ENCODE measurements at regions not wholly inside any gene's neighbourhood (a gene's known extent, or its start where the extent isn't known, plus 50 kb on each side); places are given as distances from the start of the nearest gene placed in this dataset.

DNA sequence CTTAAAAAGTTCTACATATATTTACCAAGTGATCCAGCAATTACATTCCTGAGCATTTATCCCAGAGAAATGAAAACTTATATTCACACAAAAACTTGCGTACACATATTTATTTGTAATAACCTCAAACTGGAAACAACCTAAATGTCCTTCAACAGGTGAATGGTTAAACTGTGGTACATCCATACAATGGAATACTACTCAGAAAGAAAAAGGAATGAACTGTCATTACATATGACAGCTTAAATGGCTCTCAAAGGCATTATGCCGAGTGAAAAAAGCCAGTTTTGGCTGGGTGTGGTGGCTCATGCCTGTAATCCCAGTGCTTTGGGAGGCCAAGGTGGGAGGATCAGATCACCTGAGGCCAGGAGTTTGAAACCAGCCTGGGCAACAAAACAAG lies 79.1 kb upstream of the DYNC1I2 start:
- Histone ChIP-seq H3K9me3 (peaks cover 3% of the 10 kb centered on the region; the same call in 2 of the 3 replicates), H3K4me1 (no peaks in the 10 kb centered on the region), H3K27ac (no peak overlapping the region), H3K4me3 (no peak overlapping the region), H3K4me2 (no peak overlapping the region)
- ChIA-PET POLR2A (no interaction called here), CTCF (no interaction called here)
- DNase-seq (ENCODE audit: low read depth in 1 of 2, low spot score in 1 of 2) (no peak), FAIRE-seq (no peak), ATAC-seq (no peak)
- TF ChIP-seq CEBPB (IDR thresholded peaks at IDR 0.05) (no peak), HOXB5 (CRISPR knock-in tag; IDR thresholded peaks at IDR 0.05) (no peak), JUN (IDR thresholded peaks at IDR 0.05) (no peak), POLR2A (IDR thresholded peaks at IDR 0.05; ENCODE audit: low read length) (no peak), BHLHE40 (IDR thresholded peaks at IDR 0.05; ENCODE audit: low read depth, low read length) (no peak), CHD2 (IDR thresholded peaks at IDR 0.05; ENCODE audit: low read length, partially characterized antibody) (no peak), JUNB (IDR thresholded peaks at IDR 0.05) (no peak), NFE2L2 (conservative IDR thresholded peaks at IDR 0.05; ENCODE audit: low read length) (no peak), USF2 (IDR thresholded peaks at IDR 0.05) (no peak), MYC (IDR thresholded peaks at IDR 0.05; ENCODE audit: borderline replicate concordance, low read length) (no peak), EP300 (IDR thresholded peaks at IDR 0.05) (no peak), GATA3 (IDR thresholded peaks at IDR 0.05; ENCODE audit: borderline replicate concordance) (no peak), KDM1A (IDR thresholded peaks at IDR 0.05; ENCODE audit: low read depth) (no peak), ZSCAN20 (CRISPR knock-in tag; IDR thresholded peaks at IDR 0.05) (no peak)
- WGBS (ENCODE audit: missing lambda C conversion rate) = 46% methylated on average over 2 of the region's 2 CpGs

DNA sequence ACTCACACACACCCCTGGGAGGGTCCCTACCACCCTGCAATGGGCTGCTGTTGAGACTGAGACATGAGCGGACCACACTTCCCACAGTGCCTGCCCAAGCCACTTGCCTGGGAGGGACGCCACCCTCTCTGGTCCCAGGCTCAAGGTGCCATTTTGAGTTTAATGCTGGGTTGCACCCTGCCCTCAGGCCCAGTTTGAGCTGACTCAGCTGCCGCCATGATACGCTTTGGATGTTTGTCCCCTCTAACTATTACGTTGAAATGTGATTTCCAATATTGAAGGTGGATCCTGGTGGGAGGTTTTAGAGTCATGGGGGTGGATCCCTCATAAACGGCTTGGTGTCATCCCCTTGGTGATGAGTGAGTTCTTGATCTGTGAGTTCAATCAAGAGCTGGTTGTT lies 76.4 kb upstream of the DYNC1I2 start:
- ATAC-seq (no peak), DNase-seq (ENCODE audit: low read depth in 1 of 2, low spot score in 1 of 2) (no peak), FAIRE-seq (no peak)
- TF ChIP-seq ZC3H11A (IDR thresholded peaks at IDR 0.05) (no peak), CBX8 (IDR thresholded peaks at IDR 0.05) (no peak), ESRRA (IDR thresholded peaks at IDR 0.05; ENCODE audit: borderline replicate concordance, low read length) (no peak), EP300 (IDR thresholded peaks at IDR 0.05) (no peak), POLR2AphosphoS2 (conservative IDR thresholded peaks at IDR 0.05; ENCODE audit: low read length) (no peak), HOXB13 (CRISPR knock-in tag; IDR thresholded peaks at IDR 0.05; ENCODE audit: low read depth) (no peak), CHD2 (IDR thresholded peaks at IDR 0.05; ENCODE audit: low read length, partially characterized antibody) (no peak), HES2 (IDR thresholded peaks at IDR 0.05) (no peak), ZFP36 (IDR thresholded peaks at IDR 0.05; ENCODE audit: borderline replicate concordance, partially characterized antibody) (no peak), BHLHE40 (IDR thresholded peaks at IDR 0.05; ENCODE audit: low read depth, low read length) (no peak), CEBPB (IDR thresholded peaks at IDR 0.05) (no peak), HDAC2 (IDR thresholded peaks at IDR 0.05) (no peak), HOXA7 (CRISPR knock-in tag; IDR thresholded peaks at IDR 0.05) (no peak), EHF (CRISPR knock-in tag; IDR thresholded peaks at IDR 0.05) (no peak)
- TF ChIP-seq, protein P1, sequence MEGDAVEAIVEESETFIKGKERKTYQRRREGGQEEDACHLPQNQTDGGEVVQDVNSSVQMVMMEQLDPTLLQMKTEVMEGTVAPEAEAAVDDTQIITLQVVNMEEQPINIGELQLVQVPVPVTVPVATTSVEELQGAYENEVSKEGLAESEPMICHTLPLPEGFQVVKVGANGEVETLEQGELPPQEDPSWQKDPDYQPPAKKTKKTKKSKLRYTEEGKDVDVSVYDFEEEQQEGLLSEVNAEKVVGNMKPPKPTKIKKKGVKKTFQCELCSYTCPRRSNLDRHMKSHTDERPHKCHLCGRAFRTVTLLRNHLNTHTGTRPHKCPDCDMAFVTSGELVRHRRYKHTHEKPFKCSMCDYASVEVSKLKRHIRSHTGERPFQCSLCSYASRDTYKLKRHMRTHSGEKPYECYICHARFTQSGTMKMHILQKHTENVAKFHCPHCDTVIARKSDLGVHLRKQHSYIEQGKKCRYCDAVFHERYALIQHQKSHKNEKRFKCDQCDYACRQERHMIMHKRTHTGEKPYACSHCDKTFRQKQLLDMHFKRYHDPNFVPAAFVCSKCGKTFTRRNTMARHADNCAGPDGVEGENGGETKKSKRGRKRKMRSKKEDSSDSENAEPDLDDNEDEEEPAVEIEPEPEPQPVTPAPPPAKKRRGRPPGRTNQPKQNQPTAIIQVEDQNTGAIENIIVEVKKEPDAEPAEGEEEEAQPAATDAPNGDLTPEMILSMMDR (IDR thresholded peaks at IDR 0.05) = no peak
- TF ChIP-seq, protein P2, sequence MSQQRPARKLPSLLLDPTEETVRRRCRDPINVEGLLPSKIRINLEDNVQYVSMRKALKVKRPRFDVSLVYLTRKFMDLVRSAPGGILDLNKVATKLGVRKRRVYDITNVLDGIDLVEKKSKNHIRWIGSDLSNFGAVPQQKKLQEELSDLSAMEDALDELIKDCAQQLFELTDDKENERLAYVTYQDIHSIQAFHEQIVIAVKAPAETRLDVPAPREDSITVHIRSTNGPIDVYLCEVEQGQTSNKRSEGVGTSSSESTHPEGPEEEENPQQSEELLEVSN (IDR thresholded peaks at IDR 0.05; ENCODE audit: borderline replicate concordance, low read depth) = no peak
- WGBS (ENCODE audit: missing lambda C conversion rate) = 62% methylated on average over 6 of the region's 6 CpGs
- Histone ChIP-seq H3K4me3 (no peak overlapping the region), H3K4me1 (no peaks in the 10 kb centered on the region), H3K27ac (no peak overlapping the region), H3K9me3 (peaks cover 3% of the 10 kb centered on the region; the same call in 2 of the 3 replicates), H3K4me2 (no peak overlapping the region)
- CTCF ChIA-PET = interaction anchor here (3.1 kb wide), 1 partner anchor 12 kb away, joined by 16 read pairs; no protein-coding TSS in a partner anchor
- POLR2A ChIA-PET = no interaction called here
